ENCODE measurements at regions not wholly inside any gene's neighbourhood (a gene's known extent, or its start where the extent isn't known, plus 50 kb on each side); places are given as distances from the start of the nearest gene placed in this dataset.

GRCh38 chr6:168223150-168223549 lies 96.4 kb downstream of the DACT2 start:
- no peaks in the 10 kb centered on the region for H3K9me3 ChIP-seq (ENCODE audit: control insufficient read depth in 1 of 2, insufficient read depth in 1 of 2, low read depth in 1 of 2, low read length in 2 of 2)
- ATAC-seq (no peak), DNase-seq (ENCODE audit: low read depth, low spot score) (no peak)
- H3K4me2 ChIP-seq (ENCODE audit: low read length) = no peak overlapping the region
- no TSS peak for BruUV-seq (replicated peaks)
- intact Hi-C loops (cut with micrococcal nuclease) = no loop called here
- TF ChIP-seq TCF7L2 (IDR thresholded peaks at IDR 0.05; ENCODE audit: borderline replicate concordance, extremely low read depth, insufficient read depth, insufficient read length) = no peak
- no peak for TF ChIP-seq SRF (IDR thresholded peaks at IDR 0.05; ENCODE audit: low read depth)
- no peak for TF ChIP-seq ATF3 (IDR thresholded peaks at IDR 0.05)
- TF ChIP-seq YY1 (IDR thresholded peaks at IDR 0.05; ENCODE audit: extremely low read depth, insufficient replicate concordance, low read depth, low read length) = no peak
- TF ChIP-seq POLR2AphosphoS5 (IDR thresholded peaks at IDR 0.05; ENCODE audit: low read depth, low read length) = no peak
- TF ChIP-seq MAX (IDR thresholded peaks at IDR 0.05) = no peak
- no peak for TF ChIP-seq CBX3 (IDR thresholded peaks at IDR 0.05; ENCODE audit: low read depth)
- no peak for TF ChIP-seq JUND (IDR thresholded peaks at IDR 0.05)
- TF ChIP-seq CTCF (IDR thresholded peaks at IDR 0.05 in 2 of 3, conservative IDR thresholded peaks at IDR 0.05 in 1 of 3; ENCODE audit: borderline replicate concordance in 1 of 3, insufficient read depth in 1 of 3, low read depth in 2 of 3, low read length in 2 of 3) = no peak
- no peak for TF ChIP-seq EZH2 (IDR thresholded peaks at IDR 0.05)
- no peak for TF ChIP-seq FOSL1 (IDR thresholded peaks at IDR 0.05; ENCODE audit: low read depth)
- no peak for TF ChIP-seq ZBTB33 (IDR thresholded peaks at IDR 0.05; ENCODE audit: extremely low read depth, insufficient replicate concordance, low read length)
- TF ChIP-seq EZH2phosphoT487 (IDR thresholded peaks at IDR 0.05; ENCODE audit: borderline replicate concordance) = no peak
- no peak for TF ChIP-seq REST (IDR thresholded peaks at IDR 0.05; ENCODE audit: low read depth)
- TF ChIP-seq SP1 (IDR thresholded peaks at IDR 0.05; ENCODE audit: low read depth) = no peak
- no peak for TF ChIP-seq CEBPB (IDR thresholded peaks at IDR 0.05; ENCODE audit: low read depth)
- TF ChIP-seq ZFX (IDR thresholded peaks at IDR 0.05) = no peak
- TF ChIP-seq SIN3A (IDR thresholded peaks at IDR 0.05; ENCODE audit: low read depth) = no peak
- TF ChIP-seq POLR2A (IDR thresholded peaks at IDR 0.05; ENCODE audit: borderline replicate concordance, extremely low read depth, insufficient read depth, insufficient read length) = no peak
- H3K4me3 ChIP-seq (replicated peaks in 1 of 2; ENCODE audit: low read depth in 1 of 2, low read length in 2 of 2) = no peak overlapping the region
- ChIA-PET POLR2A (no interaction called here), CTCF (no interaction called here), RAD21 (ENCODE audit: low non-redundant PET in 1 of 2, low total read pairs in 2 of 2, uncharacterized antibody in 2 of 2, unreplicated experiment in 2 of 2) (no interaction called here)
- H3K9ac ChIP-seq (ENCODE audit: low read length) = no peak overlapping the region
- H3K27me3 ChIP-seq (ENCODE audit: insufficient read depth, low read length) = peaks cover 22% of the 10 kb centered on the region
- H3K27ac ChIP-seq (ENCODE audit: low read depth, low read length) = no peak overlapping the region
- no peaks in the 10 kb centered on the region for H3K9me2 ChIP-seq (ENCODE audit: insufficient read depth)
- H3K36me3 ChIP-seq (ENCODE audit: control insufficient read depth in 1 of 2, insufficient read depth in 2 of 2, low read length in 2 of 2) = no peaks in the 10 kb centered on the region
- H2AFZ ChIP-seq (ENCODE audit: low read depth, low read length, poor library complexity, severe bottlenecking) = no peak overlapping the region
- no peaks in the 10 kb centered on the region for H3K4me1 ChIP-seq (ENCODE audit: control insufficient read depth in 1 of 2, insufficient read depth in 2 of 2, low read length in 2 of 2)
- H4K20me1 ChIP-seq (ENCODE audit: insufficient read depth) = no peaks in the 10 kb centered on the region
- no peaks in the 10 kb centered on the region for H3K79me2 ChIP-seq (ENCODE audit: insufficient read depth, low read length)
